HepG2 (cell line): ENCODE measurements at regions not wholly inside any gene's neighbourhood (a gene's known extent, or its start where the extent isn't known, plus 50 kb on each side); places are given as distances from the start of the nearest gene placed in this dataset.

Source experiments
- ATAC-seq: fragments of 200-7000 bp; cut with Tn5 transposase; 3 replicates; pipeline ENCODE4 v1.9.1; 2020; ENCODE audit warnings: mild to moderate bottlenecking, moderate library complexity
- BruUV-seq: library from RNA; stranded (reverse); fragments of 400-500 nt; replicated peaks from 2 replicates; lab custom pipeline; 2021; lab: Mats Ljungman, UMichigan
- CTCF ChIA-PET: fragments of 300-600 bp; formaldehyde crosslinking; extraction: SDS; loops from one replicate; lab custom pipeline; 2021; ENCODE audit warnings: low total read pairs, inconsistent platforms, low intra/inter-chr PET ratio; lab: Yijun Ruan, JAX
- POLR2A ChIA-PET: fragments of 350-600 bp; sonication (Branson Sonifier 250); formaldehyde crosslinking; loops from one replicate; lab custom pipeline; 2020; ENCODE audit warnings: antibody characterized with exemption, inconsistent platforms; lab: Yijun Ruan, JAX
- DNase-seq: peaks from one replicate; pipeline ENCODE4 v3.0.0-alpha.2; 2015; ENCODE audit warnings: low spot score
- FAIRE-seq: peaks from 3 replicates; lab custom pipeline; 2011; peaks lifted over from hg19 to GRCh38; lab: Jason Lieb, UNC
- H2AFZ ChIP-seq: one replicate; pipeline ENCODE4 v1.6.1; 2011; ENCODE audit warnings: low read length, inconsistent platforms
- H3K27ac ChIP-seq: fragments of 300-600 bp; 3 replicates; pipeline ENCODE4 v1.8.0; 2011; ENCODE audit warnings: mixed run types, mild to moderate bottlenecking, mixed read lengths, low read length, inconsistent platforms; ENCODE audit not compliant: insufficient read depth; ENCODE audit errors: extremely low read length
- H3K27me3 ChIP-seq, 2 experiments: fragments of 200-600 bp in 1 of 2; 2 replicates in 1 of 2; 3 replicates in 1 of 2; pipeline versions ENCODE4 v1.6.0 to v1.8.0; 2011; ENCODE audit warnings: low read length in 2 of 2, mild to moderate bottlenecking in 2 of 2, moderate library complexity in 2 of 2, inconsistent platforms in 1 of 2; ENCODE audit not compliant: insufficient read depth in 2 of 2, control insufficient read depth in 1 of 2
- H3K36me3 ChIP-seq, 2 experiments: fragments of 200-600 bp in 1 of 2; replicated peaks in 1 of 2; 2 replicates in 1 of 2; 3 replicates in 1 of 2; pipeline versions ENCODE4 v1.5.1 to v1.8.0; 2011; ENCODE audit warnings: low read length in 2 of 2, inconsistent platforms in 1 of 2; ENCODE audit not compliant: insufficient read depth in 2 of 2, control insufficient read depth in 1 of 2
- H3K4me1 ChIP-seq: 2 replicates; pipeline ENCODE4 v1.5.1; 2012; ENCODE audit warnings: low read length, inconsistent platforms; ENCODE audit not compliant: insufficient read depth
- H3K4me2 ChIP-seq: 2 replicates; pipeline ENCODE4 v1.6.0; 2011; ENCODE audit warnings: low read depth, low read length, inconsistent platforms
- H3K4me3 ChIP-seq, 3 experiments: fragments of 200-600 bp in 1 of 3; sonication (generic), shearing (Covaris generic) in 1 of 3; replicated peaks in 1 of 3; 2 replicates each; pipeline ENCODE4 v1.5.1; 2011 to 2016; ENCODE audit warnings: low read length in 3 of 3, inconsistent platforms in 2 of 3, low read depth in 2 of 3, mild to moderate bottlenecking in 2 of 3, control low read depth in 1 of 3, mixed read lengths in 1 of 3; ENCODE audit not compliant: insufficient read depth in 1 of 3
- H3K79me2 ChIP-seq: one replicate; pipeline ENCODE4 v1.6.1; 2011; ENCODE audit warnings: low read length, inconsistent platforms; ENCODE audit not compliant: insufficient read depth
- H3K9ac ChIP-seq: 2 replicates; pipeline ENCODE4 v1.6.0; 2011; ENCODE audit warnings: mild to moderate bottlenecking, low read depth, low read length, inconsistent platforms; ENCODE audit not compliant: insufficient read depth
- H3K9me3 ChIP-seq: 2 replicates; pipeline ENCODE4 v1.5.1; 2012; ENCODE audit warnings: mild to moderate bottlenecking, low read length
- H4K20me1 ChIP-seq: 2 replicates; pipeline ENCODE4 v1.6.0; 2011; ENCODE audit warnings: inconsistent platforms, mild to moderate bottlenecking, low read length, moderate library complexity; ENCODE audit not compliant: insufficient read depth
- AKAP8 ChIP-seq: sonication (generic); formaldehyde crosslinking; IDR thresholded peaks from 2 replicates; pipeline ENCODE4 v1.5.1; 2020; ENCODE audit warnings: mild to moderate bottlenecking, missing genetic modification reagents
- CEBPB ChIP-seq: IDR thresholded peaks from 2 replicates; pipeline ENCODE4 v1.6.1; 2011; ENCODE audit warnings: low read depth, low read length, improper control_type of control experiment, borderline replicate concordance
- ISX ChIP-seq: sonication (generic); formaldehyde crosslinking; conservative IDR thresholded peaks from 2 replicates; pipeline ENCODE4 v1.5.0; 2020; ENCODE audit warnings: missing genetic modification reagents
- JDP2 ChIP-seq: sonication (generic); formaldehyde crosslinking; IDR thresholded peaks from 2 replicates; pipeline ENCODE4 v1.8.1; 2022; ENCODE audit warnings: missing genetic modification reagents, borderline replicate concordance
- REPIN1 ChIP-seq: sonication (generic); formaldehyde crosslinking; IDR thresholded peaks from 2 replicates; pipeline ENCODE4 v1.8.0; 2022; ENCODE audit warnings: missing genetic modification reagents, low read depth, mild to moderate bottlenecking, borderline replicate concordance
- SNAPC5 ChIP-seq: sonication (generic); formaldehyde crosslinking; IDR thresholded peaks from 2 replicates; pipeline ENCODE4 v1.8.1; 2023; ENCODE audit warnings: mild to moderate bottlenecking, missing genetic modification reagents, borderline replicate concordance
- ZFP90 ChIP-seq: sonication (generic); formaldehyde crosslinking; IDR thresholded peaks from 2 replicates; pipeline ENCODE4 v1.8.0; 2022; ENCODE audit warnings: missing genetic modification reagents, mild to moderate bottlenecking, inconsistent platforms, borderline replicate concordance
- ZNF318 ChIP-seq: sonication (generic); formaldehyde crosslinking; IDR thresholded peaks from 2 replicates; pipeline ENCODE4 v1.4.0; 2020; ENCODE audit warnings: mild to moderate bottlenecking, missing genetic modification reagents
- ZNF468 ChIP-seq: sonication (generic); formaldehyde crosslinking; IDR thresholded peaks from 2 replicates; pipeline ENCODE4 v1.8.0; 2022; ENCODE audit warnings: mild to moderate bottlenecking, moderate library complexity, missing genetic modification reagents
- WGBS: methylation state at CpG from one replicate; pipeline ENCODE4 v1.1.6; 2017; ENCODE audit warnings: low lambda C conversion rate; 5-methylcytosine and 5-hydroxymethylcytosine counted together
- in situ Hi-C: cut with HindIII; loops from 2 replicates; pipeline ENCODE4 v1.10.0; 2017; ENCODE audit warnings: low pct_unique_long_range_greater_than_20kb; ENCODE audit not compliant: extremely low pct_ligation_motif_present
- intact Hi-C: fragments of 100-400 bp; cut with micrococcal nuclease; formaldehyde crosslinking; loops from one replicate; pipeline ENCODE4 v1.10.0; 2022; ENCODE audit not compliant: unreplicated experiment
- TF ChIP-seq, protein P1 (sequence below): IDR thresholded peaks from 2 replicates; pipeline ENCODE4 v1.6.1; 2016; ENCODE audit warnings: missing compliant biosample characterization, missing genetic modification reagents, borderline replicate concordance
- TF ChIP-seq, protein P2 (sequence below): sonication (generic); formaldehyde crosslinking; IDR thresholded peaks from 2 replicates; pipeline ENCODE4 v1.4.0; 2020; ENCODE audit warnings: mild to moderate bottlenecking, low read depth, missing genetic modification reagents

DNA sequence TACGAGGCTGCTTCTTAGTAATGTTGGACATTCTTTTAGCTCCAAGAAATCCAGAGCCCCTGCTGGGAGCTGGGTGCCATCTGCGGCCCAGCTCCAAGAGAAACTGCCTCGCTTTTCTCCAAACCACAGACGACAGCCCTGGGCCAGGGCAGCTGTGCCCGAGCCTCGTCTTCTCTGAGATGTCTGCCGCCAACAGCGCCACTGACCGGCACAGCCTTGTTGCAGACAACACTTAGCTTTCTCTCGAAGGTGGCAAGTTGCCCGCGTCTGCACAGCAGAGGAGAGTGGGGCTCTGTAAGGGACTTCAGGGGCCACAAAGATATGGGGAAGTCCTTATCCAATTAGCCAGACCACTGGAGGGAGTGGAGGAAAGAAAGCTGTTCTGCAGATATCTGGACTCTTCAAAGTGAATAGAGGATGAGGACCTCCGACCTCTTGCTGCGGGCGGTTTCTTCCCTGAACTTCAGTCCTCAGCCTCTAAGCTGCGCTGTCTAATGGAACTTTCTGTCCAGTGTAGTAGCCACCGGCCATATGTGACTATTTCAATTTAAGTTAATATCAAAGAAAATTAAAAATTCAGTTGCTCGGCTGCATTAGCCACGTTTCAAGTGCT lies 63.9 kb upstream of the DISP3 start (continued):
- TF ChIP-seq ZNF318 (CRISPR knock-in tag): no peak
- TF ChIP-seq ISX: no peak

DNA sequence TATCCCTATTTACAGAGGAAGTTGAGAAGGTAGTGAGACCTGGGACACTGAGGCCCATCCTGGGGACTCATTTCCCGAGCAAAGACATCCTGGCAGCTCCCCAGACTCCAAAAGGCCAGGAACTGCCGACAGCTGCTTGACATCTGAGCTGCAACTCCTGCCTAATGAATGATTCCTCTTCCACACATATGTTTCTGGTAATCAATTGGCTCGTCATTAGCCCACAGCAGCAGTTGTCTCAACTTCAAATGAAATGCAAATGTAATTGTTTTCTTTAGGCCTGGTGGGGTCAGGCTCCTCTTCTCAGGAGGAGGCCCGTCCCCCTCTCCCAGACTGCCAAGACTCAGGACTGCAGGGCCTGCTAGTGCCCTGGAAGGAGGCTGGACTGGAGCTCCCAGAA lies 61.8 kb upstream of the DISP3 start:
- H2AFZ ChIP-seq: no peak overlapping the region
- peaks cover 3% of the 10 kb centered on the region; the same call in 1 of the 2 replicates for H3K4me1 ChIP-seq
- no peaks in the 10 kb centered on the region for H3K79me2 ChIP-seq
- ChIA-PET CTCF (no interaction called here), POLR2A (no interaction called here)
- no peak for ATAC-seq
- H3K4me2 ChIP-seq: no peak overlapping the region
- no peak for DNase-seq
- no peaks in the 10 kb centered on the region for H4K20me1 ChIP-seq
- H3K9ac ChIP-seq: no peak overlapping the region
- no peak overlapping the region for H3K27ac ChIP-seq
- no peaks in the 10 kb centered on the region for H3K36me3 ChIP-seq
- BruUV-seq: no TSS peak
- in situ Hi-C loops (no loop called here), intact Hi-C loops (no loop called here)
- peaks cover 2 to 22% of the 10 kb centered on the region in 2 experiments; a peak in 4 of 5 replicates for H3K27me3 ChIP-seq
- H3K4me3 ChIP-seq: no peak overlapping the region
- FAIRE-seq: no peak
- 4% methylated on average over 3 of the region's 4 CpGs for WGBS
- no peaks in the 10 kb centered on the region for H3K9me3 ChIP-seq
- TF ChIP-seq CEBPB: no peak
- TF ChIP-seq JDP2: no peak
- no peak for TF ChIP-seq SNAPC5 (CRISPR knock-in tag)
- no peak for TF ChIP-seq ZFP90 (CRISPR knock-in tag)
- TF ChIP-seq REPIN1 (CRISPR knock-in tag): no peak
- TF ChIP-seq, protein P1, sequence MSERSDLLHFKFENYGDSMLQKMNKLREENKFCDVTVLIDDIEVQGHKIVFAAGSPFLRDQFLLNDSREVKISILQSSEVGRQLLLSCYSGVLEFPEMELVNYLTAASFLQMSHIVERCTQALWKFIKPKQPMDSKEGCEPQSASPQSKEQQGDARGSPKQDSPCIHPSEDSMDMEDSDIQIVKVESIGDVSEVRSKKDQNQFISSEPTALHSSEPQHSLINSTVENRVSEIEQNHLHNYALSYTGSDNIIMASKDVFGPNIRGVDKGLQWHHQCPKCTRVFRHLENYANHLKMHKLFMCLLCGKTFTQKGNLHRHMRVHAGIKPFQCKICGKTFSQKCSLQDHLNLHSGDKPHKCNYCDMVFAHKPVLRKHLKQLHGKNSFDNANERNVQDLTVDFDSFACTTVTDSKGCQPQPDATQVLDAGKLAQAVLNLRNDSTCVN: no peak
- no peak for TF ChIP-seq AKAP8 (CRISPR knock-in tag)
- no peak for TF ChIP-seq ZNF468 (CRISPR knock-in tag)
- TF ChIP-seq, protein P2, sequence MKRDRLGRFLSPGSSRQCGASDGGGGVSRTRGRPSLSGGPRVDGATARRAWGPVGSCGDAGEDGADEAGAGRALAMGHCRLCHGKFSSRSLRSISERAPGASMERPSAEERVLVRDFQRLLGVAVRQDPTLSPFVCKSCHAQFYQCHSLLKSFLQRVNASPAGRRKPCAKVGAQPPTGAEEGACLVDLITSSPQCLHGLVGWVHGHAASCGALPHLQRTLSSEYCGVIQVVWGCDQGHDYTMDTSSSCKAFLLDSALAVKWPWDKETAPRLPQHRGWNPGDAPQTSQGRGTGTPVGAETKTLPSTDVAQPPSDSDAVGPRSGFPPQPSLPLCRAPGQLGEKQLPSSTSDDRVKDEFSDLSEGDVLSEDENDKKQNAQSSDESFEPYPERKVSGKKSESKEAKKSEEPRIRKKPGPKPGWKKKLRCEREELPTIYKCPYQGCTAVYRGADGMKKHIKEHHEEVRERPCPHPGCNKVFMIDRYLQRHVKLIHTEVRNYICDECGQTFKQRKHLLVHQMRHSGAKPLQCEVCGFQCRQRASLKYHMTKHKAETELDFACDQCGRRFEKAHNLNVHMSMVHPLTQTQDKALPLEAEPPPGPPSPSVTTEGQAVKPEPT (CRISPR knock-in tag): no peak
